H1 (cell line): ENCODE measurements at regions not wholly inside any gene's neighbourhood (a gene's known extent, or its start where the extent isn't known, plus 50 kb on each side); places are given as distances from the start of the nearest gene placed in this dataset.

Source experiments
- CTCF ChIA-PET: fragments of 300-600 bp; sonication (Branson Sonifier 250); formaldehyde crosslinking; loops from one replicate; lab custom pipeline; 2021; ENCODE audit not compliant: partially characterized antibody; lab: Charles Lee
- POLR2A ChIA-PET: fragments of 300-600 bp; sonication (Branson Sonifier 250); formaldehyde crosslinking; loops from one replicate; lab custom pipeline; 2021; ENCODE audit warnings: inconsistent platforms; ENCODE audit not compliant: partially characterized antibody; lab: Charles Lee
- DNase-seq, 2 experiments: peaks; one replicate each; pipeline versions ENCODE4 v3.0.0 to v3.0.0-alpha.2; 2010 to 2022; ENCODE audit warnings: low spot score in 2 of 2, low read depth in 1 of 2, mixed read lengths in 1 of 2
- FAIRE-seq: peaks from 2 replicates; lab custom pipeline; 2011; peaks lifted over from hg19 to GRCh38; lab: Jason Lieb, UNC
- H2AFZ ChIP-seq: 2 replicates; pipeline ENCODE4 v1.8.1; 2012; ENCODE audit warnings: low read length, inconsistent platforms
- H2AK5ac ChIP-seq: 2 replicates; pipeline ENCODE4 v1.6.1; 2013; ENCODE audit warnings: low read depth, low read length
- H2BK120ac ChIP-seq: replicated peaks from 2 replicates; pipeline ENCODE3; 2013; ENCODE audit warnings: low read depth, low read length, inconsistent platforms
- H2BK12ac ChIP-seq: 2 replicates; pipeline ENCODE4 v1.6.1; 2013; ENCODE audit warnings: low read depth, low read length
- H2BK15ac ChIP-seq: 2 replicates; pipeline ENCODE4 v1.6.1; 2013; ENCODE audit warnings: low read length
- H2BK20ac ChIP-seq: 2 replicates; pipeline ENCODE4 v1.6.1; 2013; ENCODE audit warnings: low read length
- H2BK5ac ChIP-seq: 2 replicates; pipeline ENCODE4 v1.6.1; 2013; ENCODE audit warnings: low read depth, low read length
- H3K14ac ChIP-seq: 2 replicates; pipeline ENCODE4 v1.6.1; 2013; ENCODE audit warnings: inconsistent platforms; ENCODE audit not compliant: insufficient read length
- H3K18ac ChIP-seq: 2 replicates; pipeline ENCODE4 v1.6.1; 2013; ENCODE audit warnings: low read length; ENCODE audit errors: extremely low read depth
- H3K23ac ChIP-seq: 2 replicates; pipeline ENCODE4 v1.6.1; 2013; ENCODE audit warnings: inconsistent platforms; ENCODE audit not compliant: insufficient read length
- H3K23me2 ChIP-seq: 2 replicates; pipeline ENCODE4 v1.6.1; 2013; ENCODE audit warnings: low read depth, low read length
- H3K27ac ChIP-seq: 2 replicates; pipeline ENCODE4 v1.6.1; 2011; ENCODE audit warnings: low read depth, low read length, inconsistent platforms
- H3K27me3 ChIP-seq, 4 experiments: replicated peaks in 1 of 4; 1 replicate in 1 of 4; 2 replicates in 3 of 4; pipeline versions ENCODE4 v1.6.1 to v1.8.1; 2011 to 2013; ENCODE audit warnings: low read length in 3 of 4, mild to moderate bottlenecking in 3 of 4, inconsistent platforms in 2 of 4, mixed read lengths in 2 of 4, moderate library complexity in 1 of 4; ENCODE audit not compliant: control insufficient read depth in 3 of 4, insufficient read depth in 3 of 4; ENCODE audit errors: extremely low read depth in 1 of 4
- H3K36me3 ChIP-seq, 4 experiments: 2 replicates each; pipeline versions ENCODE4 v1.6.1 to v1.8.1; 2011 to 2013; ENCODE audit warnings: mild to moderate bottlenecking in 4 of 4, low read length in 3 of 4, moderate library complexity in 2 of 4, control low read depth in 1 of 4, inconsistent platforms in 1 of 4; ENCODE audit not compliant: insufficient read depth in 4 of 4, control insufficient read depth in 2 of 4
- H3K4ac ChIP-seq: replicated peaks from 2 replicates; pipeline ENCODE3; 2013; ENCODE audit warnings: low read length, low read depth, mixed read lengths, inconsistent platforms; ENCODE audit not compliant: insufficient read length
- H3K4me1 ChIP-seq, 4 experiments: replicated peaks in 1 of 4; 1 replicate in 1 of 4; 2 replicates in 3 of 4; pipeline versions ENCODE4 v1.6.1 to v1.8.1; 2011 to 2013; ENCODE audit warnings: low read length in 3 of 4, inconsistent platforms in 2 of 4, mixed read lengths in 1 of 4; ENCODE audit not compliant: insufficient read depth in 4 of 4, control insufficient read depth in 3 of 4
- H3K4me2 ChIP-seq, 2 experiments: 2 replicates each; pipeline versions ENCODE4 v1.6.1 to v1.8.1; 2011 to 2013; ENCODE audit warnings: low read depth in 2 of 2, low read length in 2 of 2, control low read depth in 1 of 2, inconsistent platforms in 1 of 2, mild to moderate bottlenecking in 1 of 2; ENCODE audit not compliant: insufficient read depth in 1 of 2
- H3K4me3 ChIP-seq, 4 experiments: fragments of 200-600, 300-600 bp in 1 of 4; sonication (generic), shearing (Covaris generic), sonication (Bioruptor Twin) in 1 of 4; 2 replicates each; pipeline versions ENCODE4 v1.5.1 to v1.8.1; 2011 to 2016; ENCODE audit warnings: low read length in 4 of 4, low read depth in 3 of 4, control low read depth in 2 of 4, inconsistent platforms in 2 of 4, mild to moderate bottlenecking in 2 of 4, mixed read lengths in 1 of 4, moderate library complexity in 1 of 4; ENCODE audit not compliant: insufficient read depth in 2 of 4; ENCODE audit errors: extremely low read depth in 1 of 4
- H3K56ac ChIP-seq: replicated peaks from 2 replicates; pipeline ENCODE3; 2013; ENCODE audit warnings: low read depth, mild to moderate bottlenecking, mixed read lengths, low read length, inconsistent platforms; ENCODE audit not compliant: insufficient read length
- H3K79me1 ChIP-seq: 2 replicates; pipeline ENCODE4 v1.6.1; 2013; ENCODE audit warnings: low read depth, low read length, control low read depth
- H3K79me2 ChIP-seq, 2 experiments: 2 replicates each; pipeline versions ENCODE4 v1.6.1 to v1.8.1; 2012 to 2013; ENCODE audit warnings: low read length in 2 of 2, mild to moderate bottlenecking in 2 of 2, inconsistent platforms in 1 of 2; ENCODE audit not compliant: insufficient read depth in 2 of 2, control insufficient read depth in 1 of 2
- H3K9ac ChIP-seq, 4 experiments: replicated peaks in 1 of 4; 1 replicate in 1 of 4; 2 replicates in 3 of 4; pipeline versions ENCODE4 v1.6.1 to v1.8.1; 2011 to 2013; ENCODE audit warnings: low read depth in 3 of 4, low read length in 3 of 4, control low read depth in 2 of 4, mild to moderate bottlenecking in 2 of 4, moderate library complexity in 2 of 4, inconsistent platforms in 1 of 4; ENCODE audit errors: extremely low read depth in 1 of 4
- H3K9me3 ChIP-seq, 2 experiments: 2 replicates each; pipeline versions ENCODE4 v1.6.1 to v1.8.1; 2012 to 2013; ENCODE audit warnings: mild to moderate bottlenecking in 2 of 2, moderate library complexity in 2 of 2, control low read depth in 1 of 2, inconsistent platforms in 1 of 2, low read depth in 1 of 2, low read length in 1 of 2, mixed read lengths in 1 of 2; ENCODE audit not compliant: insufficient read depth in 2 of 2
- H4K20me1 ChIP-seq, 2 experiments: replicated peaks in 1 of 2; 2 replicates each; pipeline versions ENCODE3 to v1.8.1; 2011 to 2013; ENCODE audit warnings: inconsistent platforms in 2 of 2, low read length in 2 of 2, mild to moderate bottlenecking in 1 of 2; ENCODE audit not compliant: insufficient read depth in 2 of 2, control insufficient read depth in 1 of 2
- H4K5ac ChIP-seq: 2 replicates; pipeline ENCODE4 v1.6.1; 2013; ENCODE audit warnings: low read length, low read depth, mixed read lengths, inconsistent platforms; ENCODE audit not compliant: insufficient read length
- H4K8ac ChIP-seq: 2 replicates; pipeline ENCODE4 v1.8.0; 2013; ENCODE audit warnings: mild to moderate bottlenecking, moderate library complexity, low read length, inconsistent platforms; ENCODE audit not compliant: insufficient read depth; ENCODE audit errors: extremely low read depth
- H4K91ac ChIP-seq: replicated peaks from 2 replicates; pipeline ENCODE3; 2013; ENCODE audit warnings: low read length, mixed read lengths, inconsistent platforms; ENCODE audit not compliant: insufficient read length
- CTBP2 ChIP-seq: IDR thresholded peaks from 2 replicates; pipeline ENCODE4 v1.7.0; 2011; ENCODE audit warnings: borderline replicate concordance, mild to moderate bottlenecking, moderate library complexity, mixed read lengths, low read length; ENCODE audit not compliant: insufficient read depth, insufficient read length
- EGR1 ChIP-seq: IDR thresholded peaks from 2 replicates; pipeline ENCODE4 v1.6.1; 2011; ENCODE audit warnings: low read depth, low read length, borderline replicate concordance
- FOSL1 ChIP-seq: IDR thresholded peaks from 2 replicates; pipeline ENCODE4 v1.6.1; 2011; ENCODE audit warnings: mild to moderate bottlenecking, low read depth, low read length, moderate library complexity; ENCODE audit not compliant: insufficient read depth
- HDAC2 ChIP-seq, 2 experiments: fragments of 300-600 bp in 1 of 2; sonication (generic) in 1 of 2; IDR thresholded peaks; 2 replicates each; pipeline ENCODE4 v1.6.1; 2011 to 2012; ENCODE audit warnings: low read depth in 2 of 2, low read length in 2 of 2, mild to moderate bottlenecking in 2 of 2, moderate library complexity in 2 of 2, borderline replicate concordance in 1 of 2, inconsistent platforms in 1 of 2
- HDAC6 ChIP-seq: IDR thresholded peaks from one replicate; pipeline ENCODE4 v1.7.1; 2012; ENCODE audit warnings: low read depth, mild to moderate bottlenecking, inconsistent platforms, low read length, moderate library complexity
- POU5F1 ChIP-seq: IDR thresholded peaks from 2 replicates; pipeline ENCODE4 v1.6.1; 2011; ENCODE audit warnings: low read depth, mild to moderate bottlenecking, low read length, moderate library complexity
- RBBP5 ChIP-seq: IDR thresholded peaks from 2 replicates; pipeline ENCODE4 v1.7.1; 2012; ENCODE audit warnings: low read depth, mild to moderate bottlenecking, inconsistent platforms, low read length, moderate library complexity, borderline replicate concordance
- SUZ12 ChIP-seq: fragments of 200-600 bp; sonication (generic); IDR thresholded peaks from 2 replicates; pipeline ENCODE4 v1.6.1; 2012; ENCODE audit warnings: mild to moderate bottlenecking, inconsistent platforms, low read length, moderate library complexity, mixed read lengths
- TAF1 ChIP-seq: IDR thresholded peaks from 2 replicates; pipeline ENCODE4 v1.6.1; 2011; ENCODE audit warnings: mild to moderate bottlenecking, low read depth, low read length
- TBP ChIP-seq: IDR thresholded peaks from 2 replicates; pipeline ENCODE4 v1.6.1; 2011; ENCODE audit warnings: low read depth, low read length, improper control_type of control experiment
- WGBS, 2 experiments: shearing (Covaris generic) in 1 of 2; methylation state at CpG; one replicate each; pipeline versions ENCODE4 v1.1.6 to v1.1.7; 2013 to 2015; ENCODE audit warnings: low lambda C conversion rate in 2 of 2, mixed read lengths in 2 of 2, inconsistent platforms in 1 of 2, low coverage in 1 of 2, missing lambda C conversion rate in 1 of 2; ENCODE audit not compliant: insufficient replicate concordance in 2 of 2, insufficient coverage in 1 of 2, insufficient read length in 1 of 2; ENCODE audit errors: extremely low coverage in 1 of 2, missing lambda C conversion rate in 1 of 2; 5-methylcytosine and 5-hydroxymethylcytosine counted together

DNA sequence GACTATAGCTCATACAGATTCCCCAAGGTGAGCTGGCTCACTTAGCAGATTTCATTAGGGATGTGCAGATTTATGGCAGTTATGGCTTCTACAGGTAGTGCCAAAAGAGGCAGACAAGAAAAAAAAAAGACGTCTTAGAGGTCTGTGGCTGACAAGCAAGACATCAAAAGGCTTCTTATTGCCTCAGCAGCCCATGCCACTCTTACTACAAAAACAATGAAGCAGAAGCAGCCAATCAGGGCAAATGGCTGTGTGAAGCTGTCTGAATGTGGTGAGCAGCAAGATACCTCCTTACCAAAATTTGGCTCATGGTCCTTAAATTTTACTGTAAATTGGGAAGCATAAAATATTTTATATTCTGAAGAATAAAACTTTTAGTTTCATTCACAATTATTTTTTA is 557.5 kb upstream of the GOLIM4 start:
- H2BK120ac ChIP-seq: no peak overlapping the region
- H3K14ac ChIP-seq: no peak overlapping the region
- H3K9ac ChIP-seq: no peak overlapping the region
- no peak overlapping the region for H4K8ac ChIP-seq
- WGBS, 2 experiments: 29% methylated on average over 1 of the region's 1 CpG; no CpG with 5 or more reads in 1 of the 2 experiments
- H4K20me1 ChIP-seq: no peaks in the 10 kb centered on the region
- H2BK20ac ChIP-seq: no peak overlapping the region
- no peak overlapping the region for H3K18ac ChIP-seq
- no peak overlapping the region for H3K4ac ChIP-seq
- H2AK5ac ChIP-seq: no peak overlapping the region
- no peaks in the 10 kb centered on the region for H3K23me2 ChIP-seq
- ChIA-PET POLR2A (interaction anchor here (0.7 kb wide), 1 partner anchor 1313 kb away, joined by 4 read pairs; no protein-coding TSS in a partner anchor), CTCF (interaction anchor here (0.6 to 2.0 kb wide), 6 partner anchors 44 to 442 kb away, joined by 3 to 6 read pairs (median 4); no protein-coding TSS in a partner anchor)
- H3K79me2 ChIP-seq: no peaks in the 10 kb centered on the region
- H3K9me3 ChIP-seq: peaks cover 0 to 3% of the 10 kb centered on the region in 2 experiments; a peak in 1 of 4 replicates
- H3K27ac ChIP-seq: no peak overlapping the region
- FAIRE-seq (no peak), DNase-seq (no peak)
- no peak overlapping the region for H4K91ac ChIP-seq
- H2AFZ ChIP-seq: no peak overlapping the region
- no peak overlapping the region for H2BK15ac ChIP-seq
- H3K4me1 ChIP-seq: peaks cover 0 to 6% (median 3%) of the 10 kb centered on the region in 4 experiments; a peak in 4 of 7 replicates
- H4K5ac ChIP-seq: no peak overlapping the region
- no peak overlapping the region for H3K23ac ChIP-seq
- H3K27me3 ChIP-seq: no peaks in the 10 kb centered on the region
- H3K56ac ChIP-seq: no peak overlapping the region
- no peak overlapping the region for H3K4me3 ChIP-seq
- no peak overlapping the region for H2BK12ac ChIP-seq
- no peak overlapping the region for H3K4me2 ChIP-seq
- no peak overlapping the region for H2BK5ac ChIP-seq
- H3K36me3 ChIP-seq: no peaks in the 10 kb centered on the region
- no peaks in the 10 kb centered on the region for H3K79me1 ChIP-seq
- no peak for TF ChIP-seq HDAC6
- TF ChIP-seq HDAC2 (IDR thresholded peaks at IDR 0.05; ENCODE audit: borderline replicate concordance in 1 of 2, low read depth in 2 of 2, low read length in 2 of 2): no peak
- TF ChIP-seq TAF1: no peak
- TF ChIP-seq RBBP5: no peak
- no peak for TF ChIP-seq TBP
- TF ChIP-seq SUZ12: no peak
- TF ChIP-seq FOSL1: no peak
- no peak for TF ChIP-seq POU5F1
- TF ChIP-seq CTBP2: no peak
- no peak for TF ChIP-seq EGR1
